Liver (tissue), 8 donors: ENCODE measurements at regions not wholly inside any gene's neighbourhood (a gene's known extent, or its start where the extent isn't known, plus 50 kb on each side); places are given as distances from the start of the nearest gene placed in this dataset.

ENCODE experiments used
- DNase-seq: peaks from one replicate; pipeline ENCODE4 v3.0.0-alpha.2; 2017; ENCODE audit warnings: low spot score
- H3K27ac ChIP-seq, 2 donors: one replicate each; pipeline ENCODE4 v1.7.0; 2013; ENCODE audit warnings: inconsistent platforms in 2 of 2, low read length in 2 of 2, control low read depth in 1 of 2, low read depth in 1 of 2, mild to moderate bottlenecking in 1 of 2
- H3K27me3 ChIP-seq, 4 donors: one replicate each; pipeline versions ENCODE4 v1.6.1 to v1.7.0; 2013; ENCODE audit warnings: low read length in 3 of 4, inconsistent platforms in 1 of 4, mild to moderate bottlenecking in 1 of 4, moderate library complexity in 1 of 4; ENCODE audit not compliant: control insufficient read depth in 4 of 4, insufficient read depth in 4 of 4
- H3K36me3 ChIP-seq, 4 donors: one replicate each; pipeline versions ENCODE4 v1.6.1 to v1.7.0; 2013; ENCODE audit warnings: low read length in 3 of 4, mild to moderate bottlenecking in 3 of 4, low read depth in 1 of 4, moderate library complexity in 1 of 4; ENCODE audit not compliant: control insufficient read depth in 4 of 4, insufficient read depth in 3 of 4
- H3K4me1 ChIP-seq, 4 donors: one replicate each; pipeline versions ENCODE4 v1.6.1 to v1.7.0; 2013; ENCODE audit warnings: low read length in 3 of 4, mild to moderate bottlenecking in 3 of 4, moderate library complexity in 1 of 4; ENCODE audit not compliant: control insufficient read depth in 4 of 4, insufficient read depth in 4 of 4
- H3K4me3 ChIP-seq, 3 donors: one replicate each; pipeline versions ENCODE4 v1.6.1 to v1.7.0; 2013; ENCODE audit warnings: low read length in 3 of 3, control low read depth in 1 of 3, low read depth in 1 of 3, mild to moderate bottlenecking in 1 of 3
- H3K9ac ChIP-seq, 2 donors: one replicate each; pipeline ENCODE4 v1.7.0; 2013; ENCODE audit warnings: low read length in 2 of 2, mild to moderate bottlenecking in 2 of 2, moderate library complexity in 2 of 2, control low read depth in 1 of 2, low read depth in 1 of 2
- H3K9me3 ChIP-seq, 4 donors: one replicate each; pipeline versions ENCODE4 v1.6.1 to v1.7.0; 2013; ENCODE audit warnings: low read length in 3 of 4; ENCODE audit not compliant: control insufficient read depth in 4 of 4
- CTCF ChIP-seq: fragments of 150-350 bp; IDR thresholded peaks from 2 replicates; pipeline ENCODE4 v1.5.1; 2017; ENCODE audit warnings: improper control_type of control experiment, low read depth, low read length; ENCODE audit not compliant: missing input control
- EGR1 ChIP-seq, 2 donors: IDR thresholded peaks; 2 replicates each; pipeline ENCODE4 v1.6.1; 2016 to 2018; ENCODE audit warnings: antibody characterized with exemption in 2 of 2, low read depth in 2 of 2
- FOXA1 ChIP-seq: IDR thresholded peaks from 2 replicates; pipeline ENCODE4 v1.6.1; 2016; ENCODE audit warnings: antibody characterized with exemption
- FOXA2 ChIP-seq: IDR thresholded peaks from 2 replicates; pipeline ENCODE4 v1.6.1; 2016; ENCODE audit warnings: antibody characterized with exemption
- GABPA ChIP-seq, 2 donors: IDR thresholded peaks in 1 of 2; conservative IDR thresholded peaks in 1 of 2; 2 replicates each; pipeline ENCODE4 v1.6.1; 2016; ENCODE audit warnings: antibody characterized with exemption in 2 of 2, mild to moderate bottlenecking in 1 of 2, moderate library complexity in 1 of 2
- HNF4A ChIP-seq, 2 donors: conservative IDR thresholded peaks; 2 replicates each; pipeline ENCODE4 v1.6.1; 2016; ENCODE audit warnings: antibody characterized with exemption in 2 of 2, mild to moderate bottlenecking in 2 of 2
- JUND ChIP-seq, 2 donors: IDR thresholded peaks; 2 replicates each; pipeline ENCODE4 v1.6.1; 2016; ENCODE audit warnings: antibody characterized with exemption in 2 of 2
- MAX ChIP-seq: IDR thresholded peaks from 2 replicates; pipeline ENCODE4 v1.6.1; 2016; ENCODE audit warnings: antibody characterized with exemption
- RAD21 ChIP-seq, 2 donors: IDR thresholded peaks; 2 replicates each; pipeline ENCODE4 v1.6.1; 2016; ENCODE audit warnings: antibody characterized with exemption in 2 of 2, mild to moderate bottlenecking in 2 of 2
- REST ChIP-seq: IDR thresholded peaks from 2 replicates; pipeline ENCODE4 v1.6.1; 2016; ENCODE audit warnings: antibody characterized with exemption, mild to moderate bottlenecking
- RXRA ChIP-seq, 2 donors: IDR thresholded peaks; 2 replicates each; pipeline ENCODE4 v1.6.1; 2017 to 2018; ENCODE audit warnings: antibody characterized with exemption in 2 of 2, mild to moderate bottlenecking in 1 of 2
- SP1 ChIP-seq: IDR thresholded peaks from 2 replicates; pipeline ENCODE4 v1.6.1; 2018; ENCODE audit warnings: antibody characterized with exemption, mild to moderate bottlenecking
- TAF1 ChIP-seq: conservative IDR thresholded peaks from 2 replicates; pipeline ENCODE4 v1.6.1; 2016; ENCODE audit warnings: antibody characterized with exemption, mild to moderate bottlenecking
- YY1 ChIP-seq: IDR thresholded peaks from 2 replicates; pipeline ENCODE4 v1.6.1; 2016; ENCODE audit warnings: antibody characterized with exemption, mild to moderate bottlenecking
- ZBTB33 ChIP-seq: IDR thresholded peaks from 2 replicates; pipeline ENCODE4 v1.6.1; 2016; ENCODE audit warnings: antibody characterized with exemption
- WGBS: extraction: QIAGEN DNeasy Blood & Tissue Kit; methylation state at CpG from one replicate; pipeline ENCODE4 v1.1.7; 2013; 5-methylcytosine and 5-hydroxymethylcytosine counted together
- donor health status: healthy.
- donor health status: healthy.
- donor health status: healthy.
- donor health status: healthy.
- donor health status: healthy.

GRCh38 chr2:57444752-57445430, 601.7 kb upstream of the VRK2 start:
- TF ChIP-seq SP1 (no peak), YY1 (no peak), RAD21 (IDR thresholded peaks at IDR 0.05) (no peak), MAX (no peak), HNF4A (conservative IDR thresholded peaks at IDR 0.05) (no peak), JUND (IDR thresholded peaks at IDR 0.05) (no peak), FOXA1 (no peak), ZBTB33 (no peak), RXRA (IDR thresholded peaks at IDR 0.05) (no peak), REST (no peak), TAF1 (no peak), FOXA2 (no peak)
- Histone ChIP-seq H3K36me3 (no peaks in the 10 kb centered on the region), H3K9me3 (no peaks in the 10 kb centered on the region), H3K4me1 (no peaks in the 10 kb centered on the region), H3K9ac (no peak overlapping the region), H3K27me3 (no peaks in the 10 kb centered on the region), H3K4me3 (no peak overlapping the region), H3K27ac (no peak overlapping the region)
- 79% methylated on average over 5 of the region's 5 CpGs for WGBS
- no peak for DNase-seq

- Histone ChIP-seq H3K27ac (no peak overlapping the region), H3K4me1 (no peaks in the 10 kb centered on the region), H3K4me3 (no peak overlapping the region), H3K27me3 (no peaks in the 10 kb centered on the region), H3K36me3 (no peaks in the 10 kb centered on the region), H3K9ac (no peak overlapping the region), H3K9me3 (no peaks in the 10 kb centered on the region)
- DNase-seq = no peak
- TF ChIP-seq CTCF (no peak), GABPA (IDR thresholded peaks at IDR 0.05 in 1 of 2, conservative IDR thresholded peaks at IDR 0.05 in 1 of 2) (no peak), EGR1 (IDR thresholded peaks at IDR 0.05; ENCODE audit: low read depth in 2 of 2) (no peak)
- WGBS = 61% methylated on average over 3 of the region's 3 CpGs
Observed at GRCh38 chr2:57448816-57449215, 597.8 kb upstream of the VRK2 start.
